Left cardiac atrium (tissue), 4 donors: ENCODE measurements at regions not wholly inside any gene's neighbourhood (a gene's known extent, or its start where the extent isn't known, plus 50 kb on each side); places are given as distances from the start of the nearest gene placed in this dataset.
"Not testable (repeated sequence)": the region's sequence is repeated elsewhere in the genome, so short reads cannot be mapped to it uniquely, and the experiment has no call there.

ENCODE experiments used
- ATAC-seq, 2 donors: fragments of 200-7000 bp; cut with Tn5 transposase; one replicate each; pipeline ENCODE4 v1.9.1; 2020; ENCODE audit warnings: mild to moderate bottlenecking in 2 of 2, moderate library complexity in 2 of 2
- DNase-seq: peaks from one replicate; pipeline ENCODE4 v3.0.0-alpha.2; 2020
- intact Hi-C, 2 donors: fragments of 100-400 bp; cut with DNase I; formaldehyde crosslinking; loops; one replicate each; pipeline versions ENCODE4 v1.14.1 to v1.15.1; 2022 to 2023
- donor health status: DM: no; HTN: yes; CAD: no.
- donor health status: DM: no; HTN: yes; CAD: no; lungs with severe emphysema.
- donor health status: DM: yes; HTN: yes; CAD: no.
- donor health status: Dilated cardiomyopathy.

DNA sequence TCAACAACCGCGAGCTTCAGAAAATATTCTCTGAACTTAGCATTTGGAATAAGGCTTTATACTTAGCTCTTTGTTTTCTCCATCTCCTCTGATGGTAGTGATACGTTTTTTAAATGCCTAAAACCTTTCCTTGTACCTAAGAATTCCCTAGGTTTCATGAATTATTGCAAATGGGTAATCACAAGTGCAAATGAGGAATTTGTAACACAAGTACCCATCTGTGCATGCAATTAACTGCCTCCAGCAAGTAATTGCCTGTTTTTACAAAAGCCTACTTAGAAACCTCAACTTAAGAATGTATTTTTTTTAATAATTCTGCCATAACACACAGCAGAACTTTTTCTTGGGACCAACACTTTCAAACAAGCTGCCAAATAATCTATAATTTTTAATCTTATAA lies 149.2 kb downstream of the PHLDA1 start:
- DNase-seq (no peak), ATAC-seq (no peak)
- intact Hi-C loops: no loop called here

DNA sequence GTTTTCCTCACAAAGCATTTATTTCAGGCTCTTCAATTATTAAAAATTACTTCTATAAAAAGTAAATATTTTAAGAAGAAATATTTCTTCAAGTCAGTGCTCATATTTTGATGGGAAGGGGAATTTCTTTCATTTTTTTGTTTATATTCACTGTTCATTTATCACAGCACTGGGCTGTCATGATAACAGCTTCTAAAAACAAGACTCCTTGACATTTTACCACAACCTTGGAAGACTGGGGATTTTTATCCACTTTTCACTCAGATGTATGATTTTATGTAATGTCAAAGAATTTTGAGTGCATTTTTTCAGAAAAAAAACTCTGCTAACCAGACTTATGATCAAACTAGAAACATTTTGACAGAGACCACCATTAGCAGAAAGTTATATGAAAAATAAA lies 149.7 kb downstream of the PHLDA1 start:
- DNase-seq: no peak
- ATAC-seq: peak in 1 of 2 donors; percentile 64
- intact Hi-C loops: no loop called here

GRCh38 chr12:75877763-75878621 lies 153.6 kb downstream of the PHLDA1 start:
- intact Hi-C loops: no loop called here
- DNase-seq: no peak
- ATAC-seq: no peak

DNA sequence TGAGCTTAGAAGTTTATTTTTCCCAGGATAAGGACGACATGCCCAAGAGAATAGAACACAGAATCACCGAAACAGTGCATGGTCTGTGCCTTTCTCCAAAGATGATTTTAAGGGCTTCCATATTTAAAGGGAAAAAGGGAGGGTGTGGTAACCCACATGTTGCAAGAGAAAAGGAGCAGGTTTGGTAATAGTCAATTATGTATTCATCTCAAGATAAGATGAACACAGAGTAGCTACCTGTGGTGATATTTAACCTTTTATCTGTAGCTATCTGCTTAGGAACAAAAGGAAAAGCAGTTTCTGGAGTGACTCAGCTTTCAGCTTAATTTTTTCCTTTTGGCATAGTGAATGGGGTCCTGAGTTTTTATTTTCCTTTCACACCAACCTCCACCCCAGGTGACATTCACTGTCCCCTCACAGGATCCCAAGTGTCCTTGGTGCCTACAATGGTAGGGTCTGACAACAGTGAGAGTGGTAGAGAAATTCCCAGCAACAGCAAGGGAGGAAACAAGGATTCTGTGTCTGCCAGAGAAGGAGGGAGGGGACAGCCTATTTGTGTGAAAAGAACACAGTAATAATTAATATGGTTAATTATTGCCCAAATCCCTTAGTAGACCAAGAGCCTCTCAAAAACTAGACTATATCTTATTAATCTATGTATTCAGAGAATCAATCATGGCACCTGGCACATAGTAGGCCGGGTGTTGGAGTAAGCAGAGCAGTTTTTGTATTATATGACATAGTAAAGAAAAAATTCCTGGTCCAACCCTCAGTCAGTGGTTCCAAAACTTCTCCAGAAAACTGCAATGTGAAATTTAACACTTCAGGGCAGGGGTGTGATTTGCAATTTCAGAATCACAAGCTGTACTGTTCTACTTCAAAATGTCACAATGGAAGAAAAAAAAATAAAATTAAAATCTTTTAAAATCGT lies 154.5 kb downstream of the PHLDA1 start:
- no peak for ATAC-seq
- DNase-seq: no peak
- intact Hi-C loops: no loop called here

DNA sequence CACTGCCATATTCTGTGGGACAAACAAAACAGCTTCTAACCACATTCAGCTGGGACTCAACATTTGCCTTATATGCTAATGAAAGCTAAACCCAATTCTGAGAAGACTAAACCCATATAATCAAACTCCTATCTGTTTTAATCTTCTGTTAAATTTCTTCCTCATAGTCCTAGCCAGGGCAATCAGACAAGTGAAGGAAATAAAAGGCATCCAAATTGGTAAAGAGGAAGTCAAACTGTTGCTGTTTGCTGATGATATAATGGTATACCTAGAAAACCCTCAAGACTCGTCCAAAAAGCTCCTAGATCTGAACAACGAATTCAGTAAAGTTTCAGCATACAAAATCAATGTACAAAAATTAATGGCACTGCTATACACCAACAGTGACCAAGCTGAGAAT lies 157.1 kb downstream of the PHLDA1 start:
- intact Hi-C loops: no loop called here
- ATAC-seq (no peak), DNase-seq (no peak)

DNA sequence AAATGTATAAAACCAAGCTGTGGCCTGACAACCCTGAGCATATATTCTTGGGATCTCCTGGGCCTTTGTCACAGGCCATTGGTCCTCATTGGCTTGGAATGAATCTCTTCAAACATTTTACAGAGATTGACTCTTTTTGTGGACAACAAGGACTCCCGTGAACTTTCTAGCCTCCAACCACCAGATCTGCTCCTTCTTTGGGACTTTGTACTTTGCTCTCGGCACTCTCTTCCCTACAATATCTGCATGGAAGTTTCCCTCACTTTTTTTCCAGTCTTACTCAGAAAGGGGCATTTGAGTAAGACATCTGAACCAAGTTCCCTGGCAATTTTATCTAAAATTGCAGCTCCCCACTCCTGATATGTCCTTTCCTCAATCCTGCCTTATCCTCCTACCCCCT lies 158.8 kb downstream of the PHLDA1 start:
- DNase-seq: no peak
- intact Hi-C loops: no loop called here
- ATAC-seq: no peak

GRCh38 chr12:75870878-75871277 lies 160.7 kb downstream of the PHLDA1 start:
- no peak for DNase-seq
- ATAC-seq: no peak
- intact Hi-C loops: no loop called here

DNA sequence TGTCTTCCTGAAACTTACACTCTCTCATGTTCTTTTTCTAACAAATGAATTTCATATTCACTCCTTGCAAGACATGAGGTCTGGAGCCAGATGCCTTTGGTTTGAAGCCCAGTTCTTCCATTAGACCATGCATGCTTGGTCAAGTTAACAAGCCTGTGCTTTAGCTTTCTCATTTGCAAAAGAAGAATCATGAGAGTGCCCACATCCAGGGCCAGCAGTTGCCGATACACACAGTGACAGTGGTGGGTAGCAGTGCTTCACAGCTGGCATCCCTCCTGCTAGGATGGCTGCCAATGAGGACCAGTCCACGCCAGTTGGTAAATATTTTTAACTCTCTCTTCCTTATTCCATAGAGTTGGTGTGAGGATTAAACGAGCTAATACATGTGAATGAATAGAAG lies 163.1 kb downstream of the PHLDA1 start:
- DNase-seq (no peak), ATAC-seq (peak; percentile 54 to 78)
- intact Hi-C loops: no loop called here

GRCh38 chr12:75865315-75865714 lies 166.3 kb downstream of the PHLDA1 start:
- ATAC-seq (no peak), DNase-seq (no peak)
- intact Hi-C loops: no loop called here

GRCh38 chr12:75864161-75864560 lies 167.4 kb downstream of the PHLDA1 start:
- no peak for ATAC-seq
- intact Hi-C loops: no loop called here
- DNase-seq: no peak

DNA sequence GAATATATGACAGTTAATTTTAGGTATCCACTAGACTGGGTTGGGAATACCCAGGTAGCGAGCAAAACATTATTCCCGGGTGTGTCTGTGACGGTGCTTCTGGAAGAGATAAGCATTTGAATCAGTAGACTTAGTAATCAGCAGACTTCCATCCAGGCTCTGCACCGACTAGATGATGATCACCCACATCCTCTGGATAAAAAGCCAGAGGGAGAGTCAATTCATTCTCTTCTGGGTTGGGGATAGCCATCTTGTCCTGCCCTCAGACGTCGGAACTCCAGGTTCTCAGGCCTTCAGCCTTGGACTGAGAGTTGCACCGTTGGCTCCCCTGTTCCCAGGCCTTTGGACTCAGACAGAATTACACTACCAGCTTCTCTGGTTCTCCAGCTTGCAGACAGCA lies 168.0 kb downstream of the PHLDA1 start:
- DNase-seq: no peak
- intact Hi-C loops: no loop called here
- peak in 1 of 2 donors; percentile 23 for ATAC-seq

GRCh38 chr12:75862692-75863471 lies 168.7 kb downstream of the PHLDA1 start:
- ATAC-seq: peak in 1 of 2 donors; percentile 83

GRCh38 chr12:75859868-75860267 lies 171.7 kb downstream of the PHLDA1 start:
- intact Hi-C loops: no loop called here
- DNase-seq (no peak), ATAC-seq (peak in 1 of 2 donors; percentile 24)

More at GRCh38 chr12:75862692-75863471, 168.7 kb downstream of the PHLDA1 start:
- no peak for DNase-seq
- intact Hi-C loops: no loop called here

- ATAC-seq (peak; percentile 47), DNase-seq (no peak)
- intact Hi-C loops: no loop called here
Measured at GRCh38 chr12:75856235-75856634, 175.3 kb downstream of the PHLDA1 start.

GRCh38 chr12:75855360-75855759 lies 176.2 kb downstream of the PHLDA1 start:
- no peak for DNase-seq
- ATAC-seq: no peak
- intact Hi-C loops: no loop called here

DNA sequence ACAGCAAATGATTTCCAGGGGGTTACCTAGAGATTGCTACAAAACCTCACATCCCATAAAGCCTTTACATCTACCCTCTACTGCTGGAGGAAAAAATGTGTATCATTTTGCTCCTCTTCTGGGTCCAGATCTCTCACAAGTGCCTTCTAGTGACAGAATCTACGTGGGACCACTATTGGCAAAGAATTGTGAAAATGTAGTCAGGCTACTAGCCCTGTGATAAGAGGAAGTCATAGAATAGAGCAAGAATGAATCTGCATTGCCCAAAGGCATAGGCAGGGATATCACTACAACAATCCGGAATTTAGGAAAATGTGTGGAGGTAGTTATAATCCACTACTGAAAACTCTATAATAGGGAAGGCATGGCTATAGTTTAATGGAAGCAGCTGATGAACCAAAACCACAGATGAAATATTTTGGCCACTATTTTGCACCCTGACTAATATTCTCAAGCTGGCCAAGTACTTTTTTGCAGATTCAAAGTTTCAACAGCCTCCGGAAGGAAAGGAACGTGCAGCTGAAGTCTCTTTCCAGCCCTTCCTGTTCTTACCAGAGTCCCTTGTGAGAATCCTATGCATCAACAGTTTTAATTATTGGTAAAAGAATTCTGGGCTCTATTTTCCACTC lies 176.8 kb downstream of the PHLDA1 start:
- intact Hi-C loops: no loop called here
- ATAC-seq (peak in 1 of 2 donors; percentile 35), DNase-seq (no peak)

GRCh38 chr12:75854137-75854536 lies 177.4 kb downstream of the PHLDA1 start:
- intact Hi-C loops: not testable (repeated sequence)

GRCh38 chr12:75853626-75854025 lies 177.9 kb downstream of the PHLDA1 start:
- intact Hi-C loops: no loop called here
- no peak for ATAC-seq
- DNase-seq: no peak

More at GRCh38 chr12:75854137-75854536, 177.4 kb downstream of the PHLDA1 start:
- ATAC-seq, DNase-seq: not testable (repeated sequence)

GRCh38 chr12:75852956-75853355 lies 178.6 kb downstream of the PHLDA1 start:
- intact Hi-C loops: no loop called here
- DNase-seq: no peak
- no peak for ATAC-seq
